ENCODE measurements at regions not wholly inside any gene's neighbourhood (a gene's known extent, or its start where the extent isn't known, plus 50 kb on each side); places are given as distances from the start of the nearest gene placed in this dataset.
A peak's percentile ranks its signal among the peaks of the same experiment; 100 is the strongest.

DNA sequence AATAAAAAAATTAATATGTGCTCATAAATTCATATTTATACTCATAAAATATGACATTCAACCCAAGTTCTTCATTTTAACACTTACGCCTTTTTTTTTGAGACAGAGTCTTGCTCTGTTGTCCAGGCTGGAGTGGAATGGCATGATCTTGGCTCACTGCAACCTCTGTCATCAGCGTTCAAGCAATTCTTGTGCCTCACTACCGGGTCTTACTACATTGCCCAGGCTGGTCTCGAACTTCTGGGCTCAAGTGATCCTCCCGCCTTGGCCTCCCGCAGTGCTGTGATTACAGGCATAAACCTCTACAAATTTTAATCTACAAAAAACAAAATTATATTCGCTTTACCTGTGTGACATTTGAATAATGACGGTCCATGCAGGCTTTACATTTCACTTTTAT, 74.1 kb upstream of the SNRPN start:
- intact Hi-C loops (cut with DNase I) = no loop called here
- DNase-seq = no peak
- TF ChIP-seq, protein P1, sequence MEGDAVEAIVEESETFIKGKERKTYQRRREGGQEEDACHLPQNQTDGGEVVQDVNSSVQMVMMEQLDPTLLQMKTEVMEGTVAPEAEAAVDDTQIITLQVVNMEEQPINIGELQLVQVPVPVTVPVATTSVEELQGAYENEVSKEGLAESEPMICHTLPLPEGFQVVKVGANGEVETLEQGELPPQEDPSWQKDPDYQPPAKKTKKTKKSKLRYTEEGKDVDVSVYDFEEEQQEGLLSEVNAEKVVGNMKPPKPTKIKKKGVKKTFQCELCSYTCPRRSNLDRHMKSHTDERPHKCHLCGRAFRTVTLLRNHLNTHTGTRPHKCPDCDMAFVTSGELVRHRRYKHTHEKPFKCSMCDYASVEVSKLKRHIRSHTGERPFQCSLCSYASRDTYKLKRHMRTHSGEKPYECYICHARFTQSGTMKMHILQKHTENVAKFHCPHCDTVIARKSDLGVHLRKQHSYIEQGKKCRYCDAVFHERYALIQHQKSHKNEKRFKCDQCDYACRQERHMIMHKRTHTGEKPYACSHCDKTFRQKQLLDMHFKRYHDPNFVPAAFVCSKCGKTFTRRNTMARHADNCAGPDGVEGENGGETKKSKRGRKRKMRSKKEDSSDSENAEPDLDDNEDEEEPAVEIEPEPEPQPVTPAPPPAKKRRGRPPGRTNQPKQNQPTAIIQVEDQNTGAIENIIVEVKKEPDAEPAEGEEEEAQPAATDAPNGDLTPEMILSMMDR (IDR thresholded peaks at IDR 0.05) = no peak
- no peak for TF ChIP-seq POLR2A (IDR thresholded peaks at IDR 0.05)
- Histone ChIP-seq H3K27ac (no peak overlapping the region), H3K9me3 (no peaks in the 10 kb centered on the region), H3K27me3 (no peaks in the 10 kb centered on the region), H3K4me1 (no peaks in the 10 kb centered on the region), H3K4me3 (replicated peaks in 1 of 3) (no peak overlapping the region), H3K36me3 (no peaks in the 10 kb centered on the region)
- WGBS, 2 donors = 71 to 83% methylated on average over 8 of the region's 8 CpGs

DNA sequence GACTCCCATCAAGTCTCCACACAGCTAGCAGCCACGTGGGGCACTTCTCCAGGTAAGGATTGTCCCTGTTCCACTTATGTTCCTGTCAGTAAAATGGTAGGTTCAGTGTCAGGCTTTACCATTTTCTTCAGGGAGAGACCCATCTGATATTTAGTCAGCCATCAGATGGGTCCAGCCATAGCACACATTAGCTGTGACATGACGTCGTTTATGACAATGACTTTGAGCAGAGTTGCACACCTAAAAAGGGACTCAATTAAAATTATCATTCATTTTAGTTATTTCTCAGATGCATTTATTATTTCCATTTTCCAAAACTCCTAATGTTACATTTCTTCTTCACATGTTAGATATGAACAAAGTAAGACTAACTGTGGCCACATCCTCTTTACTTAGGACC, 68.2 kb upstream of the SNRPN start:
- intact Hi-C loops (cut with DNase I) = no loop called here
- no peak for DNase-seq
- TF ChIP-seq POLR2A (IDR thresholded peaks at IDR 0.05) = no peak
- TF ChIP-seq, protein P1 (IDR thresholded peaks at IDR 0.05) = no peak
- H3K36me3 ChIP-seq = no peaks in the 10 kb centered on the region
- no peaks in the 10 kb centered on the region for H3K4me1 ChIP-seq
- H3K4me3 ChIP-seq (replicated peaks in 1 of 3) = no peak overlapping the region
- no peaks in the 10 kb centered on the region for H3K9me3 ChIP-seq
- WGBS, 2 donors = 63 to 71% methylated on average over 3 of the region's 3 CpGs
- no peak overlapping the region for H3K27ac ChIP-seq
- H3K27me3 ChIP-seq = no peaks in the 10 kb centered on the region

DNA sequence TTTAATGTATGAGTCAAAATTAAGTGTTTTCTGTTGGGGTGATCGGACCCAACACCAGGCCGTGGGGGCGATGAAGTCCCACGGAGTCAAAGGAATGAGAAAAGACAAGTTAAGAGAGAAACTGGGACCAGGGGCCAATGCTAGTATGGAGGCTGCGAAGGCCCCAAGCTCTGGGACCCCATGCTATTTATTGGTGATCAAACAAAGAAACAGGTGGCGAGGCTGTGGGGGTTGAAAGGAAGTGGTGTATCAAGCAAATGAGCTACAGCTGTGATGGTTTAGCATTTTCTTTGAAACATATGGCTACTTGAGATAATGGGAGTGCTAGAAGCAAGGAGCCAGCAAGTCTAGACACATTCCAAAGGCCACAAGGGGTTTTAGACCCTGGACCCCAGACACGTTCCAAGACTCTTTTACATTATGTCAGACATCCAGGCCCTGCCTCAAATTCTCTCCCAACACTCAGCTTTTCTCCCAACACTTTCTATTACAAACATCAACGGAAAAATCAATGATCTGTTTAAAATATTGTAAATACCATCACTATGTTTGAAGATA, 56.0 kb upstream of the SNRPN start:
- DNase-seq = no peak
- intact Hi-C loops (cut with DNase I) = no loop called here
- TF ChIP-seq POLR2A (IDR thresholded peaks at IDR 0.05) = no peak
- TF ChIP-seq, protein P1 (IDR thresholded peaks at IDR 0.05) = no peak
- Histone ChIP-seq H3K27ac (no peak overlapping the region), H3K4me3 (replicated peaks in 1 of 3) (no peak overlapping the region), H3K4me1 (no peaks in the 10 kb centered on the region), H3K9me3 (no peaks in the 10 kb centered on the region), H3K27me3 (no peaks in the 10 kb centered on the region), H3K36me3 (no peaks in the 10 kb centered on the region)
- 64 to 71% methylated on average over 8 of the region's 8 CpGs for WGBS, 2 donors

DNA sequence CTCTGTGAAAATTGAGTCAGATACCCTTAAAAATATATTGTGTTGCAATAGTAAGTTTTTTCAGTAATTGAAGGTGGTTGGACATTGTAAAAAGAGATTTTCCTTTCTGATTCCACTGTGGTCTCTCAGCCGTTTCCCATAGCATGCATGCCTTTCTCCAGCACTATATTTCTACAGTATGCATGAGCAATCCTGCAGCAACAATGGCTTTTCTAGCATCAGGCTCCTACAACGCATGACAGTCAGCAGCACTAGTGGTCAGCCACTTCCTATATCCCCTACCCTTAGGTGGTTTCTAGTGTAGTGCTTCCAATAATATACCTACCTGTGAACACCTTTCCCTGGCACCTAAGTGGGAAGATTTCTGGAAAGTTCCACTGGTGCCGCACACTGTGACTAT, 55.4 kb upstream of the SNRPN start:
- DNase-seq = no peak
- no peak for TF ChIP-seq POLR2A (IDR thresholded peaks at IDR 0.05)
- TF ChIP-seq, protein P1 (IDR thresholded peaks at IDR 0.05) = no peak
- Histone ChIP-seq H3K27ac (no peak overlapping the region), H3K4me3 (replicated peaks in 1 of 3) (no peak overlapping the region), H3K36me3 (no peaks in the 10 kb centered on the region), H3K4me1 (no peaks in the 10 kb centered on the region), H3K9me3 (no peaks in the 10 kb centered on the region), H3K27me3 (no peaks in the 10 kb centered on the region)
- intact Hi-C loops (cut with DNase I) = no loop called here
- 55 to 62% methylated on average over 3 of the region's 3 CpGs for WGBS, 2 donors

DNA sequence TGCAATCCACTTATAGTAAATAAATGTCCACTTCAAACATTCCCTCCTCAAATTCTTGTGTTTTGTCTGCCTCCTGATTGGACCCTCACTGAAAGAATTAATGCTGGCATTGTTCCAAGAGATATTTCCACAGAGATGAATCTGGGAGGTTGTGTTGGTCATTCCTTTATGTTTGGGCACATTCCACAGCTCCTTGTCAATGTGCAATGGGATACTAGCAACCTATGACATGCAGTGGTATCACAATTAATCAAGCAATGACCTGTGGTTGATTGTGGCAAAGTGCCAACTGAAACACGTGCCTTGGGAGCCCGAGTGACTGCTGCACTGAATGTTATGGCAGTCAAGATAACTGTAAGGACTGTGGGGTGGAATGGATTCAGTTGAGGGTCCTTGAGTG, 55.0 kb upstream of the SNRPN start:
- H3K27me3 ChIP-seq = no peaks in the 10 kb centered on the region
- no peak overlapping the region for H3K27ac ChIP-seq
- no peaks in the 10 kb centered on the region for H3K9me3 ChIP-seq
- WGBS, 2 donors = 29 to 40% methylated on average over 2 of the region's 2 CpGs
- DNase-seq = peak; percentile 12 to 13
- no peaks in the 10 kb centered on the region for H3K4me1 ChIP-seq
- intact Hi-C loops (cut with DNase I) = no loop called here
- TF ChIP-seq POLR2A (IDR thresholded peaks at IDR 0.05) = no peak
- TF ChIP-seq, protein P1 (IDR thresholded peaks at IDR 0.05) = no peak
- H3K4me3 ChIP-seq (replicated peaks in 1 of 3) = no peak overlapping the region
- H3K36me3 ChIP-seq = no peaks in the 10 kb centered on the region

All from thyroid gland (tissue), 4 donors.